Subcutaneous abdominal adipose tissue (tissue), 5 donors: ENCODE measurements at regions not wholly inside any gene's neighbourhood (a gene's known extent, or its start where the extent isn't known, plus 50 kb on each side); places are given as distances from the start of the nearest gene placed in this dataset.
"Not testable (repeated sequence)": the region's sequence is repeated elsewhere in the genome, so short reads cannot be mapped to it uniquely, and the experiment has no call there.

Source experiments
- H3K27ac ChIP-seq: one replicate; pipeline ENCODE4 v1.7.0; 2013; ENCODE audit warnings: low read depth, mild to moderate bottlenecking, inconsistent platforms, low read length, moderate library complexity
- H3K27me3 ChIP-seq, 5 donors: one replicate each; pipeline ENCODE4 v1.7.0; 2013; ENCODE audit warnings: low read length in 5 of 5, inconsistent platforms in 1 of 5; ENCODE audit not compliant: control insufficient read depth in 5 of 5, insufficient read depth in 4 of 5
- H3K36me3 ChIP-seq, 5 donors: one replicate each; pipeline ENCODE4 v1.7.0; 2013; ENCODE audit warnings: low read length in 5 of 5; ENCODE audit not compliant: control insufficient read depth in 5 of 5, insufficient read depth in 5 of 5
- H3K4me1 ChIP-seq, 5 donors: one replicate each; pipeline ENCODE4 v1.7.0; 2013; ENCODE audit warnings: low read length in 5 of 5, mild to moderate bottlenecking in 3 of 5, moderate library complexity in 1 of 5; ENCODE audit not compliant: control insufficient read depth in 5 of 5, insufficient read depth in 5 of 5
- H3K4me3 ChIP-seq, 5 donors: one replicate each; pipeline ENCODE4 v1.7.0; 2013; ENCODE audit warnings: low read length in 5 of 5, low read depth in 1 of 5
- H3K9ac ChIP-seq, 5 donors: one replicate each; pipeline ENCODE4 v1.7.0; 2013; ENCODE audit warnings: low read length in 5 of 5, mild to moderate bottlenecking in 4 of 5, moderate library complexity in 3 of 5
- H3K9me3 ChIP-seq, 5 donors: one replicate each; pipeline ENCODE4 v1.7.0; 2013; ENCODE audit warnings: low read length in 5 of 5; ENCODE audit not compliant: control insufficient read depth in 5 of 5
- donor health status: healthy.
- donor health status: healthy.
- donor health status: healthy.
- donor health status: healthy.
- donor health status: healthy.

- not testable (repeated sequence) for H3K27ac ChIP-seq, H3K36me3 ChIP-seq, H3K4me3 ChIP-seq, H3K9ac ChIP-seq, H3K27me3 ChIP-seq, H3K4me1 ChIP-seq
- peaks cover 2 to 31% (median 20%) of the 10 kb centered on the region in 5 donors for H3K9me3 ChIP-seq
Measured at GRCh38 chr1:224012807-224013434, 101.0 kb upstream of the FBXO28 start.

GRCh38 chr1:224012162-224012561, 101.7 kb upstream of the FBXO28 start:
- not testable (repeated sequence) for H3K27ac ChIP-seq, H3K9ac ChIP-seq, H3K36me3 ChIP-seq, H3K4me3 ChIP-seq, H3K4me1 ChIP-seq, H3K27me3 ChIP-seq
- H3K9me3 ChIP-seq, result peaks cover 2 to 31% (median 20%) of the 10 kb centered on the region in 5 donors

GRCh38 chr1:224011751-224012150, 102.2 kb upstream of the FBXO28 start:
- Histone ChIP-seq H3K9me3 (peaks cover 2 to 31% (median 20%) of the 10 kb centered on the region in 5 donors), H3K4me3 (peak overlapping the region in 1 of 5 donors; percentile 13)
- H3K4me1 ChIP-seq, H3K27ac ChIP-seq, H3K27me3 ChIP-seq, H3K36me3 ChIP-seq, H3K9ac ChIP-seq: not testable (repeated sequence)

- H3K36me3 ChIP-seq, H3K9ac ChIP-seq, H3K4me3 ChIP-seq, H3K27ac ChIP-seq, H3K27me3 ChIP-seq, H3K4me1 ChIP-seq: not testable (repeated sequence)
- peaks cover 2 to 31% (median 20%) of the 10 kb centered on the region in 5 donors for H3K9me3 ChIP-seq
Measured at GRCh38 chr1:224011153-224011552, 102.8 kb upstream of the FBXO28 start.

GRCh38 chr1:224005973-224006372, 107.9 kb upstream of the FBXO28 start:
- not testable (repeated sequence) for H3K9ac ChIP-seq, H3K27ac ChIP-seq, H3K36me3 ChIP-seq, H3K4me1 ChIP-seq, H3K27me3 ChIP-seq, H3K9me3 ChIP-seq, H3K4me3 ChIP-seq

- not testable (repeated sequence) for H3K4me1 ChIP-seq, H3K4me3 ChIP-seq, H3K9me3 ChIP-seq, H3K9ac ChIP-seq, H3K27me3 ChIP-seq, H3K36me3 ChIP-seq
- peak overlapping the region; percentile 2 for H3K27ac ChIP-seq
Measured at GRCh38 chr1:224004552-224005315, 109.2 kb upstream of the FBXO28 start.

GRCh38 chr1:224003896-224004295, 110.0 kb upstream of the FBXO28 start:
- not testable (repeated sequence) for H3K4me3 ChIP-seq, H3K9ac ChIP-seq, H3K27me3 ChIP-seq, H3K36me3 ChIP-seq, H3K4me1 ChIP-seq, H3K9me3 ChIP-seq, H3K27ac ChIP-seq

GRCh38 chr1:224001757-224002156, 112.2 kb upstream of the FBXO28 start:
- H3K4me1 ChIP-seq, H3K9ac ChIP-seq, H3K9me3 ChIP-seq, H3K4me3 ChIP-seq, H3K27me3 ChIP-seq, H3K27ac ChIP-seq, H3K36me3 ChIP-seq: not testable (repeated sequence)

- not testable (repeated sequence) for H3K9me3 ChIP-seq, H3K27me3 ChIP-seq, H3K4me1 ChIP-seq, H3K4me3 ChIP-seq, H3K36me3 ChIP-seq, H3K9ac ChIP-seq
- peak overlapping the region; percentile 13 for H3K27ac ChIP-seq
Measured at GRCh38 chr1:223999761-224000160, 114.2 kb upstream of the FBXO28 start.

- H3K9ac ChIP-seq, H3K36me3 ChIP-seq, H3K4me1 ChIP-seq, H3K27me3 ChIP-seq, H3K4me3 ChIP-seq, H3K9me3 ChIP-seq: not testable (repeated sequence)
- H3K27ac ChIP-seq, result peak overlapping the region; percentile 13
Measured at GRCh38 chr1:223998676-223999455, 115.0 kb upstream of the FBXO28 start.
